ENCODE measurements at regions not wholly inside any gene's neighbourhood (a gene's known extent, or its start where the extent isn't known, plus 50 kb on each side); places are given as distances from the start of the nearest gene placed in this dataset.

DNA sequence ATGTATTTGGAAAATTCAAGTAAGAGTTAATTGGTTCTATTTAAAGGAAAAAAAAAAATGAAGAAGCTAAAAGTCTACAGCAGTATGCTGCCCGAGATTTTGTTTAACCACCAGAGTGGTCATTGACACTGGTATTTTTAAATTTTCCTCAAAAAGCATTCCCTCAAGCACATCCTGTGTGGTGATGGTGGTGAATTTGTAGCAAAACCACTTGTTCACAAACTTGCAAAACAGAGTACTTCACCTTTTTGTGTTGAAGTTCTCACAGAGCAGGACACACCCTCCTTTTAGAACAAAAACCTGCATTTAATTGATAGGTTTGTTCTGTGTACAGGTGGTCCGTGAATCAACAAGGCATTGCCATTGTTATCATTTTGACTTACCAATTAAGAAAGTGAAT, 374.2 kb downstream of the EFNA5 start:
- TF ChIP-seq POLR2A (IDR thresholded peaks at IDR 0.05; ENCODE audit: low read depth, low read length) (no peak), JUN (IDR thresholded peaks at IDR 0.05; ENCODE audit: borderline replicate concordance, insufficient read depth, insufficient read length, low read depth) (no peak), GATA2 (IDR thresholded peaks at IDR 0.05; ENCODE audit: insufficient read depth, insufficient read length, low read depth, low read length) (no peak), FOS (IDR thresholded peaks at IDR 0.05; ENCODE audit: borderline replicate concordance, insufficient read depth, low read length) (no peak), MYC (IDR thresholded peaks at IDR 0.05; ENCODE audit: low read depth, low read length) (no peak), EZH2 (IDR thresholded peaks at IDR 0.05; ENCODE audit: borderline replicate concordance, low read depth, low read length, severe bottlenecking) (no peak)
- TF ChIP-seq, protein P1, sequence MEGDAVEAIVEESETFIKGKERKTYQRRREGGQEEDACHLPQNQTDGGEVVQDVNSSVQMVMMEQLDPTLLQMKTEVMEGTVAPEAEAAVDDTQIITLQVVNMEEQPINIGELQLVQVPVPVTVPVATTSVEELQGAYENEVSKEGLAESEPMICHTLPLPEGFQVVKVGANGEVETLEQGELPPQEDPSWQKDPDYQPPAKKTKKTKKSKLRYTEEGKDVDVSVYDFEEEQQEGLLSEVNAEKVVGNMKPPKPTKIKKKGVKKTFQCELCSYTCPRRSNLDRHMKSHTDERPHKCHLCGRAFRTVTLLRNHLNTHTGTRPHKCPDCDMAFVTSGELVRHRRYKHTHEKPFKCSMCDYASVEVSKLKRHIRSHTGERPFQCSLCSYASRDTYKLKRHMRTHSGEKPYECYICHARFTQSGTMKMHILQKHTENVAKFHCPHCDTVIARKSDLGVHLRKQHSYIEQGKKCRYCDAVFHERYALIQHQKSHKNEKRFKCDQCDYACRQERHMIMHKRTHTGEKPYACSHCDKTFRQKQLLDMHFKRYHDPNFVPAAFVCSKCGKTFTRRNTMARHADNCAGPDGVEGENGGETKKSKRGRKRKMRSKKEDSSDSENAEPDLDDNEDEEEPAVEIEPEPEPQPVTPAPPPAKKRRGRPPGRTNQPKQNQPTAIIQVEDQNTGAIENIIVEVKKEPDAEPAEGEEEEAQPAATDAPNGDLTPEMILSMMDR (IDR thresholded peaks at IDR 0.05; ENCODE audit: extremely low read depth in 1 of 2, insufficient read depth in 1 of 2, low read depth in 1 of 2, low read length in 2 of 2), result no peak
- TF ChIP-seq, protein P2, sequence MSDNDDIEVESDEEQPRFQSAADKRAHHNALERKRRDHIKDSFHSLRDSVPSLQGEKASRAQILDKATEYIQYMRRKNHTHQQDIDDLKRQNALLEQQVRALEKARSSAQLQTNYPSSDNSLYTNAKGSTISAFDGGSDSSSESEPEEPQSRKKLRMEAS (IDR thresholded peaks at IDR 0.05; ENCODE audit: insufficient read depth, insufficient read length), result no peak
- Histone ChIP-seq H3K9ac (replicated peaks; ENCODE audit: extremely low read depth, insufficient read depth, low read length) (no peak overlapping the region), H3K9me1 (replicated peaks; ENCODE audit: control insufficient read depth, extremely low read depth, insufficient read depth, low read length) (no peaks in the 10 kb centered on the region), H3K9me3 (replicated peaks; ENCODE audit: control insufficient read depth, insufficient read depth, low read length) (no peaks in the 10 kb centered on the region), H3K36me3 (ENCODE audit: control insufficient read depth in 2 of 2, extremely low read depth in 1 of 2, insufficient read depth in 2 of 2, low read length in 2 of 2) (no peaks in the 10 kb centered on the region), H3K4me1 (ENCODE audit: control insufficient read depth, extremely low read depth, insufficient read depth, low read length) (no peaks in the 10 kb centered on the region), H2AFZ (ENCODE audit: low read depth, low read length) (no peak overlapping the region), H4K20me1 (replicated peaks; ENCODE audit: control insufficient read depth, extremely low read depth, insufficient read depth, low read length) (no peaks in the 10 kb centered on the region), H3K4me2 (ENCODE audit: insufficient read depth, low read length) (no peak overlapping the region), H3K27ac (ENCODE audit: insufficient read depth, low read depth, low read length) (no peak overlapping the region), H3K4me3 (replicated peaks in 1 of 3; ENCODE audit: insufficient read depth in 1 of 3, low read depth in 1 of 3, low read length in 3 of 3) (no peak overlapping the region), H3K79me2 (ENCODE audit: control insufficient read depth, insufficient read depth, low read length) (no peaks in the 10 kb centered on the region), H3K27me3 (ENCODE audit: control insufficient read depth in 2 of 2, insufficient read depth in 2 of 2, low read length in 2 of 2) (no peaks in the 10 kb centered on the region)
- DNase-seq (ENCODE audit: low read depth, low spot score) (no peak), FAIRE-seq (no peak)
- ChIA-PET CTCF (interaction anchor here (1.4 kb wide), 1 partner anchor 18 kb away, joined by 5 read pairs; no protein-coding TSS in a partner anchor), POLR2A (no interaction called here)
- BruUV-seq (replicated peaks), result no TSS peak
- intact Hi-C loops (cut with micrococcal nuclease), result no loop called here
- dilution Hi-C loops (cut with MboI; ENCODE audit: extremely low pct_ligation_motif_present, low sequenced_read_pairs), result no loop called here

Data from endothelial cell of umbilical vein (primary cell).